ENCODE measurements at regions not wholly inside any gene's neighbourhood (a gene's known extent, or its start where the extent isn't known, plus 50 kb on each side); places are given as distances from the start of the nearest gene placed in this dataset.

GRCh38 chr17:72525225-72526015 lies 404.6 kb downstream of the SOX9 start:
- no peaks in the 10 kb centered on the region for H3F3A ChIP-seq (ENCODE audit: low read depth)
- no peak overlapping the region for H3K4me3 ChIP-seq (ENCODE audit: low read length, poor library complexity, severe bottlenecking)
- H3K9ac ChIP-seq (ENCODE audit: low read depth, low read length, poor library complexity, severe bottlenecking), result no peak overlapping the region
- H3K9me3 ChIP-seq (ENCODE audit: insufficient read depth, low read depth, low read length), result no peaks in the 10 kb centered on the region; the same call in 1 of the 2 replicates
- no peaks in the 10 kb centered on the region for H3K79me2 ChIP-seq (ENCODE audit: insufficient read depth, low read length)
- TF ChIP-seq EZH2phosphoT487 (IDR thresholded peaks at IDR 0.05; ENCODE audit: borderline replicate concordance), result no peak
- no peak for TF ChIP-seq CTCF (conservative IDR thresholded peaks at IDR 0.05; ENCODE audit: low read length)
- H4K20me1 ChIP-seq (ENCODE audit: insufficient read depth, low read length, poor library complexity, severe bottlenecking), result no peaks in the 10 kb centered on the region
- no peaks in the 10 kb centered on the region for H3K36me3 ChIP-seq (ENCODE audit: insufficient read depth, low read length)
- no peaks in the 10 kb centered on the region for H3K27me3 ChIP-seq (ENCODE audit: insufficient read depth, low read length, poor library complexity, severe bottlenecking)
- no peak overlapping the region for H3K4me2 ChIP-seq (ENCODE audit: low read depth, low read length, poor library complexity, severe bottlenecking)
- no peak overlapping the region for H2AFZ ChIP-seq (ENCODE audit: low read length)
- H3K4me1 ChIP-seq (ENCODE audit: insufficient read depth, low read length, poor library complexity, severe bottlenecking), result no peaks in the 10 kb centered on the region
- H3K9me2 ChIP-seq (replicated peaks; ENCODE audit: low read depth, low read length), result no peaks in the 10 kb centered on the region

- Histone ChIP-seq H3K4me3 (ENCODE audit: low read length, poor library complexity, severe bottlenecking) (no peak overlapping the region), H2AFZ (ENCODE audit: low read length) (no peak overlapping the region), H3K79me2 (ENCODE audit: insufficient read depth, low read length) (no peaks in the 10 kb centered on the region), H3K36me3 (ENCODE audit: insufficient read depth, low read length) (no peaks in the 10 kb centered on the region), H4K20me1 (ENCODE audit: insufficient read depth, low read length, poor library complexity, severe bottlenecking) (no peaks in the 10 kb centered on the region), H3K9me2 (replicated peaks; ENCODE audit: low read depth, low read length) (no peaks in the 10 kb centered on the region), H3K4me2 (ENCODE audit: low read depth, low read length, poor library complexity, severe bottlenecking) (no peak overlapping the region), H3K4me1 (ENCODE audit: insufficient read depth, low read length, poor library complexity, severe bottlenecking) (no peaks in the 10 kb centered on the region), H3F3A (ENCODE audit: low read depth) (no peaks in the 10 kb centered on the region), H3K9me3 (ENCODE audit: insufficient read depth, low read depth, low read length) (no peaks in the 10 kb centered on the region), H3K27me3 (ENCODE audit: insufficient read depth, low read length, poor library complexity, severe bottlenecking) (no peaks in the 10 kb centered on the region), H3K9ac (ENCODE audit: low read depth, low read length, poor library complexity, severe bottlenecking) (no peak overlapping the region)
- TF ChIP-seq CTCF (conservative IDR thresholded peaks at IDR 0.05; ENCODE audit: low read length), result no peak
- no peak for TF ChIP-seq EZH2phosphoT487 (IDR thresholded peaks at IDR 0.05; ENCODE audit: borderline replicate concordance)
Measured at GRCh38 chr17:72526769-72527168, 405.9 kb downstream of the SOX9 start.

GRCh38 chr17:72527789-72528188 lies 407.0 kb downstream of the SOX9 start:
- no peaks in the 10 kb centered on the region for H3K36me3 ChIP-seq (ENCODE audit: insufficient read depth, low read length)
- H3K9me2 ChIP-seq (replicated peaks; ENCODE audit: low read depth, low read length), result no peaks in the 10 kb centered on the region
- H3K4me3 ChIP-seq (ENCODE audit: low read length, poor library complexity, severe bottlenecking), result no peak overlapping the region
- TF ChIP-seq EZH2phosphoT487 (IDR thresholded peaks at IDR 0.05; ENCODE audit: borderline replicate concordance) (no peak), CTCF (conservative IDR thresholded peaks at IDR 0.05; ENCODE audit: low read length) (no peak)
- H4K20me1 ChIP-seq (ENCODE audit: insufficient read depth, low read length, poor library complexity, severe bottlenecking), result no peaks in the 10 kb centered on the region
- no peaks in the 10 kb centered on the region for H3K79me2 ChIP-seq (ENCODE audit: insufficient read depth, low read length)
- H3K4me2 ChIP-seq (ENCODE audit: low read depth, low read length, poor library complexity, severe bottlenecking), result no peak overlapping the region
- H3K9me3 ChIP-seq (ENCODE audit: insufficient read depth, low read depth, low read length), result no peaks in the 10 kb centered on the region
- no peak overlapping the region for H3K9ac ChIP-seq (ENCODE audit: low read depth, low read length, poor library complexity, severe bottlenecking)
- no peaks in the 10 kb centered on the region for H3K4me1 ChIP-seq (ENCODE audit: insufficient read depth, low read length, poor library complexity, severe bottlenecking)
- no peaks in the 10 kb centered on the region for H3K27me3 ChIP-seq (ENCODE audit: insufficient read depth, low read length, poor library complexity, severe bottlenecking)
- H3F3A ChIP-seq (ENCODE audit: low read depth), result no peaks in the 10 kb centered on the region
- H2AFZ ChIP-seq (ENCODE audit: low read length), result no peak overlapping the region

All from Loucy (cell line).